NCI-H526 (cell line): ENCODE measurements at regions not wholly inside any gene's neighbourhood (a gene's known extent, or its start where the extent isn't known, plus 50 kb on each side); places are given as distances from the start of the nearest gene placed in this dataset.

ENCODE experiments used
- DNase-seq, 2 experiments: peaks; one replicate each; lab custom pipeline; 2025; lab: John Stamatoyannopoulos, UW

DNA sequence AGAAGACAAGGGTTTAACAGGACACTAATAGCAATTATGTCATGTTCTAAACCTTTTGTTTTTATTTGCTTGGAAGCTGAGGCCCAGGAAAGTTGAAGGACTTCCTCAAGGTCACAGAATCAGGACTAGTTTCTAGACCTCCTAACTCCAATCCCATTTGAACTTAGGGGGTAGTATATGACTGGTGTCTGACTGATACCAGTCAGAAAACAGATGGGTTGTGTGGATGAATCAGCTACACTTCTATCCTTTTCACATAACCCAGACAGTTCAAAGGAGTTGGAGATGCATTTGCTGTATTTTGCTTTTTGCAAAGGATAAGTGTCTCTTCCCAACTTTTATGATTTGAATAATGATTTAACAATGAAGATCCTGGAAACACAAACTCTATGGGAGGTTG lies 322.5 kb downstream of the HLX start:
- DNase-seq: no peak

- peak; percentile 0 to 53 for DNase-seq
Observed at GRCh38 chr1:221203224-221204054, 324.2 kb downstream of the HLX start.

- no peak for DNase-seq
Observed at GRCh38 chr1:221204055-221204833, 325.0 kb downstream of the HLX start.

DNA sequence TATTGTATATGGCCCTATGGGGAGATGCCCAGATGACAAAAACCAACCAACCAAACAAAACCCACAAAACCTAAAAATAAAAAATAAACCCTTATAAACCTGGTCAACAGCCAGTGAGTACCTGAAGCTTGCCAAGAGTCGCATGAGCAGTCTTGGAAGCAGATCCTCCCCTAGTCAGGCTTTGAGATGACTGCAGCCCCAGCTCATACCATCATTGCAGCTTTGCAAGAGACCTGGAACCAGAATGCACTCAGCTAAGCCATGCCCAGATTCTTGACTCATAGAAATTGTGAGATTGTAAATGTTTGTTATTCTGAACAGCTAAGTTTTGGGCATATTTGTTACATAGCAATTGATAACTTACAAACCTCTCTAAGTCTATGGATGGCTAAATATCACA lies 326.8 kb downstream of the HLX start:
- no peak for DNase-seq

DNA sequence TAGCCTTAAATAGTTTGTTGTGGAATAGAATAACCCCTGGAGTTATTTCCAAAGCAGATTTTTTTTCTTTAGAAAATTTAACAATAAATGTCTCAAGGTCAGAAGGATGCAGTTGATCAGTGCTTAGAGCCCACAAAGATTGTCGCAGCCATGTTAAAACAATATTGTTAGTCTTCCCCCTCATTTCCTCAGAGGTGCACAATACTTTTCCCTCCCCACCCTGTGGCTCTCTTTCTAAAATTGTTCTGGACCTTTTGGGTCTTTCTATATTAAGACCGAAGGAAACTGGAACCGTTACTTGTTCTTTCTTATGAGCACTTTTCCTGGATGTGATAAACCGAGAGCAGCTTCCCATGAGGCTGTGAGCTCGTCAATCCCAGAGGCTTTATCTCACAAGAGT lies 333.7 kb downstream of the HLX start:
- no peak for DNase-seq

DNA sequence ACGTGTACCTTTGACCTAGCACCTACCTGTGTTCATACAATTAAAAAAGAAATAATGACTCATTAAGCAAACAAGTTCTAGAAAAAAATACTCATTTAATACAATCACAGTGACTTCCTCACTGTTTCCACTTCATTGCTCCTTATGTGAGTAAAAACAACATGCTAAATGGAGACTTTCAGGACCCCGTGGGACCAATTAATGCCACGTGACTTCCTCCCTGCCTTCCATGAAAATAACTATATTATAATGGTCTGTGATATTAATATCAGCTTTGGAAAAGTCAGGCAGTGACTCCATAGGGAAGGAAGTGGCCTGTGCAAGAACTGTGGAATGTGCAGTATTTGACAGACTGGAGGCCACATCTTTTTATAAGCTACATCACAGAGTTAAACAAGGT lies 337.8 kb downstream of the HLX start:
- no peak for DNase-seq

DNA sequence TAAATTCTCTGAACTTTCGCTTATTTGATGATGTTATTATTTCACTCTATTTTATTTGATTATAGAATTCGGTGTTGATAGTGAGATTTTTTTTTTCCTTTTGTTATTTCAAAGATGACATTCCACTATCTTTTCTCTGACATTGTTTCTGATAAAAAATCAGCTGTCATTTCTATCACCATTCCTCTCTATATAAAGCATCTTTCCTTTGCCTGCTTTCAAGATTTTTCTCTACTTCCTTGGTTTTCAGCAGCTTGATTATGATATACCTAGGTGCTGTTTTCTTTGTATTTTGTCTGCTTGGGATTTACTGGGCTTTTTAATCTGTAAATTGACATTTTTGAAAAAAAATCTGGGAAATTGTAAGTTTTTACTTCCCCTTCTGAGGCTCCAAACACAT lies 344.0 kb downstream of the HLX start:
- no peak for DNase-seq

DNA sequence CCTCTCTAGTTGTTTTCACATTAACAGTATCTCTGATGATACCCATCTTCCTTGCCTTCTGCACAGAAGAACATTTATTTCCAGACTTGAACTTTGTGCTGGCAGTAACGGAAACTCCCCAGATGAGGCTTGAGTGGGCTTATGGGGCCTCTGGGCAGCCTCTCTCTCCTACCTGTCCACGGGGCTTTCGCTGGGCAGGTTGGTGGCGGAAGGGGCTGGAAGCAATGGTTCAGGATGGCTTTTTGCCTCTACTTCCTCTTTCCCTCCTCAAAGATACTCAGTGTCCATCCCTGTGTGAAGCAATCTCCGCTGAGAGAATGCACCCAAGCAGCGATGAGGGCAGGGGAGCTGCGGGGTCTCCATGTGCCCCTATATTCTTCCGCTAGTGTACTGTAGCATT lies 348.2 kb downstream of the HLX start:
- DNase-seq: no peak

GRCh38 chr1:221227872-221228337 lies 348.7 kb downstream of the HLX start:
- DNase-seq: no peak

DNA sequence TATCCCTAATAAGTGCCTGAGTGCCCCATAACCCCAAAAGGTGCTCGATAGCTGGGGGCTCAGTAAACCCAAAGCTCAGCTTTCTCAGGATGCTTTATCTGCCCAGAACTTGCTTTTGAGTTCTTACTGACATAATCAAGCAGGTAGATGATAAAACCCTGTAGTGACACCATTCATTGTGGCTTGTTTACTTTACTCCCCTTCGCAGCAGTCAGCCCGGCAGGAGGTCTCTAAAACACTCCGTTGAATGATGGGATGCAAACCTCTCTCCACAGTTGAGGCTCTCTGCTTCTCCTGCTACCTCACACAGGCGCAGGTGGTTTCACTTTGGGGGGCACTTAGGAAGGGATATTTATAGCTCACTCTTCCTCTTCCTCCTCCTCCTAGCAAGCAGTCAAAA lies 349.4 kb downstream of the HLX start:
- no peak for DNase-seq

DNA sequence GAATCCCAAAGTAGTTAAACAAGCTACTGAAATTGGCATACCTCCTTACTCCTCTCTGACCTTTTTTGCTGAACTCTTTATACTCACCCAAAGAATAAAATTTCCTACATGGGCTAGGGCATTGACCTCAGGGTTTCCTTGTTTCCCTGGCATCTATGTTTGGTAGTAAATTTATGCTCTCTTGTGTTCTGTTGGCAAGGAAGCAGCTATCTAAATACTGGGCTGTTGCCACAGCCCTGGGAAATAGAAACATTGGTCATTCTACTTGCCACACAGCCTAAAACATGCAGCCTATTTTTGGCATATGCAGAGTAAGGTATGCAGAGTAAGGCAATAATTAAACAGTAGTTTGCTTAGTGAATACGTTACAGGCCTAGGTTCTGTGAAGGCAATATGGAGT lies 351.4 kb downstream of the HLX start:
- no peak for DNase-seq

DNA sequence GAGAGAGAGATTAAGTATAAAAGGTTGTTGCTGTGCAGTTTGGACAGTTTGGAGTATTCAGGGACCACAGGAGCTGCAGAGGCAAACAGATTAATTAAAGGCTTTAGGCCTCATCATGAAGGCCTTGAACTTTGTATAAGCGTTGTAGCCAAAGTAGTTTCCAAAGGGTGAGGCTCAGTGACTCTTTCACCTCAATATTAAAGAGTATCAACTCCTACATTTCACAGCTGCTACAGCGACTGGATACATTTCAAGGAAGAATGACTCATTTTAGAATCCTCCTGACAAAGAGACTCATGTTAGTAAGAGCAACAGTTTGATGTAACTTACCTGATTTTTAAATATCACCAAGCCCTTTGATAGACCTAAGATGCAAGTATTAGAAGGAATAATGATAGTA lies 355.5 kb downstream of the HLX start:
- no peak for DNase-seq

DNA sequence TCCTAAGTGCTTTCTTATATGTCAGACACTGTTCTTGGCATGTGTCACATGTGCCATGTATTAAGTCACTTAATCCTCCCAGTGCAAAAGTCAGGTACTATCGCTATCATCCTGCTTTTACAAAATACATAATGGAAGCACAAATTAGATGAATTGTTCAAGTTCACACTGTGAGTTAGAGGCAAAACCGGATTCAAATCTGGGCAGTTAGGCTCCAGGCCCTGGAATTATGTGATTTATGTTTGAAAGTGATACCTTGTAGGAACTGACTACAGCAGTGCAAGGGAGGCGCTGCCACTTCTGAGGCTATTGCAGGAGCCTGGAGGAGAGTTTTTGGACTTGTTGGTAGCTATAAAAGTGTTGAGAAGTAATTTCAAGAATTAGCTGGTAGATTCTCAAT lies 358.3 kb downstream of the HLX start:
- no peak for DNase-seq

GRCh38 chr1:221239181-221239580 lies 359.9 kb downstream of the HLX start:
- no peak for DNase-seq

DNA sequence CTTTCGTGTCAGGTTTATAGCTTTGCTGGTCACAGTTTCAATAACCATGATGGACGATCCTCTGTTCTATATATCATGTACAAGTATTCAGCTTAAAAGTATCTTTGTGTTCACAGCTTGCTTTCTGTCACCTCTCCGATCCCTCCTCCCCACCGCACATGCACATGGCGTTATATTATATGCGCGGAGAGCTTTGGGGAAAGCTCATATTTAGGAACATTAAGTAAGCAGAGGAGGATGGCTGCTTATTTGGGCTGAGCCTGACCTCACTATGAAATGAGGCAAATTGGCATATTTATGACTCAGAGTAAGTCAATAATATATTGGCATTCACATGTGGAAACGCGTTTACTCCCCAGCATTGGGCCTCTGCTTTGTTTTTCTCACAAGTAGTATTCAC lies 360.5 kb downstream of the HLX start:
- DNase-seq: no peak

DNA sequence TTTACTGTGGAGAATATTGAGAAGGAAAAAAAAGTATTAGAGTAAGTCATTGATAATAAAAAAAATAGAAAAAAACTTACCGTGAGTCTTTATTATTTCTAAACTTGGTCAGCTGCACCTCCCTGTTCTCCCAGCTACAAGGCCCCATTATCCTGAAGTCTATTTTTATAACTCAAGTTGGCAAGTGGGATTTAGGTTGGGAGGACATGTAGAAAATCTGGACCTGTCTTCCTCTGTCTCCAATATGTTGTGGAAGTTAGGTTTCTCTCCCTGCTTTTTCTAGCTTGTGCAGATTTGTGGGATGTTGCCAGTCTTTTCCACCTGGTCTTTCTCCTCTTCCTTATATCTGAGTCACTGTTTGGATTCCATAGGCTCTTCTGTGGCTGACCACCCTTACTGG lies 361.4 kb downstream of the HLX start:
- no peak for DNase-seq

DNA sequence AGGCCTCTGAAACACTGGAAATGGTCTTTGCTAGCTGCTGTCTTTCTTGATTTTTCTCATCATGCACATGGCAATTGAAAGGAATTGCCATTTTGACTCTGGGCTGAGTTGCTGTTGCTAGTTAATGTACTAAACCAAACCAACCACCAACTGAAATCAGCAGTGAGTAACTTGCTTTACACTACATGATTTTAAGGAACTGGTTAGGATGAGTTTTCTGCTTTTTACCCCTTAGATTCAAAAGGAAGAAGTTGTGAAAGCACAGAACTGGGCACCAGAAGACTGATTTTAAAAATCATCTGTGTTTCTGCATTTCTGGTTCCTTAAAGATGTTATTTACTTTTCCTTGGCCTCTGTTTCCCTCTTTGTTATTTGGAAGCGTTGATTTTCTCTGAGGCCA lies 361.9 kb downstream of the HLX start:
- DNase-seq: no peak

DNA sequence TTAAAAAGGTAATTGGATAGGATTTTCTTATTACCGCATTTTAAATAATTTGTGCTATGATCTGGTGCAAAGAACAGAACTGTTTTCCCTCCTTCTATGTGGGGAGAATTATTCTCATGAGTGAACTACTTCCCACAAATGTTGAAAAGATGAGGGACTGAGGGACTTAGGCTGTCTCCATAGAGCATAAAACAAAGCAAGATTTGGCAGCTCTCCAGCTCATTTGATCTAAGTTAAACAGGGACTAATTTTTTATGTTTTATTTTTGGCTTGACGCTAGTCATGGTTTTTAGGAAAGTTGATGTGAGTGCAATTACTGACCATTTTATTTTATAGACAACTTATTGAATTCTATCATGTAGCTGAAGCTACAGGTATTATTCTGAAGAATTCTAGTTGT lies 362.3 kb downstream of the HLX start:
- no peak for DNase-seq

- no peak for DNase-seq
Observed at GRCh38 chr1:221246067-221246466, 366.8 kb downstream of the HLX start.

DNA sequence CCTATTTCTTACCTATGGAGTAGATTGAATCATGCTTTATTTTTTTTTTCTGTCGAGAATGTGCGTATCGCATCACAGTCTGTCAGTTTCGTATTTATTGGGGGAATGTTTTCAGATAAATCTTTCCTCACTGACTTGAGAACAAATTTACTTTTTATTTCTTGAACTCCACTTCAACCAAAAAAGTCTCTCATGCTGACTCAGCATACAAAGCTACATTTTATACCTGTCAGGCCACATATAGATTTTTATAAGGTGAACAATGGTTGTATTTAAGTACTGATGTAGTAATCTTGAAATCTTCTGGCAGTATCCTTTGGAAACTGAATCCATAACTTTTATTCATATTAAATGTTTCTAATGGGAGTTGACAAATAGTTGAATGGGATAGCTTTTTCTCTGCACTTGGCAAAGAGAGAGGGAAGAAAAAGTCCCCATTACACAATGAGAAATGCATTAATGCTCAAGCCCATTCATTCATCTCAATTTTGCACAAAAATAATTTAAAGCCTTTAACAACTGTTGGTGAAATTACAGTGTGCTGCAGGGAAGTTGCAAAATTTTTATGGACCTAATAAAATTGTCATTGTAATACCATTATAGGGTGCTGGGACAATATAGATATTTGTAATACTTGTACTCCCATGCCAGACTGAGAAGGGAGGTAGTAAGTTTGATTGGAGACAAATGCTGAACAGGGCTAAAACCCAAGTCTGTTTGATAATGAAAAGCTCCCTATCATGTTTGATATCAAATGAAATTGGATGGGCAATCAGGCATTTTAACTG lies 367.6 kb downstream of the HLX start:
- DNase-seq: no peak

- no peak for DNase-seq
Observed at GRCh38 chr1:221251580-221251979, 372.3 kb downstream of the HLX start.

GRCh38 chr1:221254813-221255212 lies 375.6 kb downstream of the HLX start:
- DNase-seq: no peak

- no peak for DNase-seq
Observed at GRCh38 chr1:221256773-221257172, 377.5 kb downstream of the HLX start.
